ENCODE measurements at regions not wholly inside any gene's neighbourhood (a gene's known extent, or its start where the extent isn't known, plus 50 kb on each side); places are given as distances from the start of the nearest gene placed in this dataset.

DNA sequence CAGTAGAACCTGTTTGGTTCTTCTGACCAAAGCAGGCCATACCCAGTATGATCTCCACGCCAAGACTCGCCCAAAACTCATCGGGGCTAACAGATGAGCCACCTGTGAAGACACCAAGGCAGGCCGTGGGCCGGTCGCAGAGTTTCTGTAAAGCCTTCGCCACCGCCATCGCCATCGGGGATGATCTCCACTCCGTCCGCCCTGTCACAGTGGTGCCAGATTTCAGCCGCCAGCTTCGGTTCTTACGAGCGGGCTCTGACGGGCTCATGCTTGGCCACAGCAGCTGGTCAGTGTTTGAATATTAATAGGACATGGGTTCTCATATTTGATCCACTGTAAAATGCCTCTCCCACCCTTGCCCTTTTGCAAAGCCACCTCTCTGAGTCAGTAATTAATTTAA, 113.2 kb upstream of the TMEM132D start:
- DNase-seq (ENCODE audit: low read depth), result peak; percentile 39

DNA sequence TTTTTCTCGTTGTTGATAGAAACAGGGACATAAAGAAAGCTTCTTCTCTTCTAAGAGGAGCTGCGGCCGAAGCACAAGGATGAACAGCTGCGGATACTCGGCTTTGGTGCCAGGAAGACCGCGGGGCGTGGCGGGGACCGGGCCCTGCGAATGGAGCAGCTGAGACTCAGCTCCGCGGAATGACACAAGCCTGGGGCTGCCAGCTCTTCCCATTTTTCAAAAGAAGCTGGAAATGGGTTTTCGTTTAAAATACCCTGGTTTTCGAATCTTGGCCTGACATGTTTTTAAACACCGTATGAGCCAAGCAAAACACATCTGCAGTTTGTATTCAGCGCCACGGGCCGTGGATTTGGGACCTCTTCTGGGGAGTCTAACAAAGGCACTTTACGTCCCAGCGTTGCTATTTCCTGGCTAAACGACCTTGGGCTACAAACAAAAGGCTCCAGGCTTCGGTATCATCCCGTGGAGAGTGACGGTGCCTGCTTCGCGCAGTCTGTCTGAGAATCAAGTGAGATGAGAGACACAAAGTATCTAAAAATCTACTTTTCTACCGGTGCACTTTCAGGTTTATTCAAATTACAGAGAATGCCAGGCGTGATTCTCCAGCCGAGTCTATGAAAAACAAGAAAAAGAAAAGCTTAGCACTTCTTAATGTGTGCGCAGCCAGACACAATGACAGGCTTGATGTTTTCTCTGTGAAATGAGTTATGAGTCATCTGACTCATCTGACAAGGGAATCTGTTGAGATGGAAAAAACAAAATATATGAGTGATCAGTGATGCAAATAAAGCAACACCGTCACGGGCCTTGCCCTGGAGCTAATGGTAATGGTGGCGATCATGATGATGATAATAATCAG, 114.0 kb upstream of the TMEM132D start:
- DNase-seq (ENCODE audit: low read depth), result peak; percentile 63

DNA sequence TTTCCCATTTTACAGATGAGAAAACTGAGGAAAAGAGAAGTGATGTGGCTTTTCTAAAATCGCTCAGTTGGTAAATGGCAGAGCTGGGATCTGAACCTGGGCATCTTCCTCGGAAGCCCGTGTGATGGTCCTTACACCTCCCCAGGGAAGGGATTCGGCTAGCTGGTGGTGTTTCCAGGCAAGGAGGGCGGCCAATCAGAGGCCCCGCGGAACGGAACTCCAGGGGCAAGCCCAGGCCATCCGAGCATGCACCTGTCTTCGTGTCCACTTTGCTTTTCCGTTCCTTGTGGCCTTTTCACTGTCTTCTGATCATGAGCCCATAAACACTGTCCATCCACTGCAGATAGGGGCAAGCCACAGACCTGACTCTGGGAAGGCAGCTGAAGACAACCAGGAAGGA, 114.8 kb upstream of the TMEM132D start:
- DNase-seq (ENCODE audit: low read depth), result no peak

DNA sequence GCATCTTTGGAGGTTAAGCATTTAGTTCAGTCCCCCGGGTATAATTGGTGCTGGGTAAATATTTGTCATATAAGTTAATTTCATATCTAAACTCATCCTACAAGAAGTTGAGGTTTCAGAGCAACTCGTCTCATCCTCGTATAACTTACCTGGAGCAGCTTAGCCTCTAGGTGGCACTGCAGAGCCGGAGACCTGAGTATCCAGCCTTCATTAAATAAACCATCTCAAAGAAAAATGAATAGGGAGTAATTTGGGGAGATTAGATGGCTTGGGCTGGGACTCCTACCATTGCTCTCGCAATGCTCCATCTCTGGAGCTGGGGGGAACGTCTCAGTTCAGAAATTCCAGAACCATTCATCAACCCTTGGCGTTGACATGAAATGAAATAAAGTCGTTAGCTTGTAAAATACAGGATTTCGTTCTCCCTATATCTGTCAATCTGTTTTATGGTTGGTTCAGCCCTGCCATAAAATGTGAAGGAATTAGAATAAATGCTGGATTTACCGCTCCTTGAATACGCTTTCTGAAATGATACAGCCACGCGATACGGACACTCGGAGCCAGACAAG, 122.9 kb upstream of the TMEM132D start:
- DNase-seq (ENCODE audit: low read depth), result no peak

DNA sequence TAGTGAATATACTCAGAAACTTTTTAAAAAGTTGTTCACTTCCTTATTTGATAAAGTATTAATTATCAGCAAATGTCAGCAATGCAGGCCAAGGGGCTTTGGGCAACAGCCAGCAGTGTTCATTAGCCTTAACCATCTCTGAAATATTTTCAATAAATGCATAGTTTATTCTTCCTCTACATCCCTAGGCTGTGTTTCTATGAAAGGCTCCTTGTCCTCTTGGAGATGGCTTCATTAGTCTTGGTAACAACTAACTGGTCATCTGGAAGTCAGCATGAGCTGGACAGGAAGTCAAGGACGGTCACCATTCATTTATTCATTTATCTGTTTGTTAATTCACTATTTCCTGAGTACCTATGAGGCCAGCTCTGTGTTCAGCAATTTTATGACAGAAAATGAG, 124.0 kb upstream of the TMEM132D start:
- DNase-seq (ENCODE audit: low read depth), result no peak

DNA sequence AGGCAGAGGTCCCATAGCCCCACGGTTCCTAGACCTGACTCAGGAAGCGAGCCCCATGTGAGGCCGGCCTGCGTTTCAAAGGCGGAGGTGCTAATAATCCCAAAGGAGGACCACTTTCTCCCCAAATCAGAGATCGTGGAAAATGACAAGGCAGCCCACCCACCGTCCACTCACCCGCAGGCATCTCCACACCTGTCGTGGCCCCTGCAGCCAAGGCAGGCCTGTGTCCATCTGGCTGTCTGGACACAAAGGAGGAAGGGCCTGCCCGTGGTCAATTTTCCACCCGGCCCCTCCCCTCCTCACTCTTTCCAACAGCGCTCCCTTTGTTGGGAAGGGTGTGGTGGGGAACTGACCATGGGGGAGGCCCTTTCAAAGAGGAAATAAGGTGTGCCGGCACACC, 125.3 kb upstream of the TMEM132D start:
- DNase-seq (ENCODE audit: low read depth), result no peak

DNA sequence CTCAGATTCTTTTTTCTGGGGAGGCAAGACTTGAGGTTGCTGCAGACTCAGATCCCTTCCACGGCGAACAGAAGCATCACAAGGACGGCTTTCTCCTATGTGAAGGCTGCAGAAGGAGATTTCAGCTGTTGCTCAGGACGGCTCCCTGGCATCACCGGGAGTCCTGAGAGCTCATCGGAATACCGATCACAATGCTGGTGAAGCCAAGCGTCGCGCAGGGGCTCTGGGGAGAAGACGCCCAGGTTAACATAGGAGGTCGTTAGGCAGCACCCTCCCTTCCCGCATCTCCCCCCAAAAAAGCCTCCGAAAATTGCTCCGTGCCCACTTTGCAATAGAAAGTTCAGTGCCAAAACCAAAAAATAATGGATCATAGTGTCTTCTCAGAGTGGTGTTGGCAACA, 127.2 kb upstream of the TMEM132D start:
- no peak for DNase-seq (ENCODE audit: low read depth)

DNA sequence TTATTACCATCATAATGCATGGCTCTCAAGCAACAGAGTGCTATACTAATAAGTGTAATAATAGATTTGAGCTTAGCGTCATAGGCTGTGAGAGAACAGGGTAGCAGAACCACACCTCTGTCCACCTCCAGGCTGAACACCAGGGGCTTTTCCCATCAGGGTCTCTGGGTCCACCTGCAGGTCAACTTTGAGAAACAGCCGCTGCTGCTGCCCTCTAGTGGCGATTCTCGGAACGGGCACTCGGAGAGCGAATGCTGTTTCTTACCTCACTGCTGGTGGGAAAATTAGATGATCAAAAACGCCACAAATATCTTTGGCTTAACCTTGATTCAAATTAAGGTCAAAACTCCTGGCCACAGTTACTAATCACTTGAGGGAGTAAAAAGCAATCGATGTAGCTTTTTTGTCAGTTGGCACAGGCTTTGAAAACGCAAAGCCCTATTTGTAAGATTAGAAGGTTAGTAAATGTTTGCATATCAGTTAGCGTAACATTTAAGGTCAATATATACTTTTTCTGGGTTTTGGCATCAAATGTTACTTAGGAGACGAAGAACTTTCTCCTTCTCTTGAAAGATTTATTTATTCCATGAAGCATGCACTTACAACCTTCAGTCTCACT, 127.9 kb upstream of the TMEM132D start:
- peak; percentile 26 for DNase-seq (ENCODE audit: low read depth)

DNA sequence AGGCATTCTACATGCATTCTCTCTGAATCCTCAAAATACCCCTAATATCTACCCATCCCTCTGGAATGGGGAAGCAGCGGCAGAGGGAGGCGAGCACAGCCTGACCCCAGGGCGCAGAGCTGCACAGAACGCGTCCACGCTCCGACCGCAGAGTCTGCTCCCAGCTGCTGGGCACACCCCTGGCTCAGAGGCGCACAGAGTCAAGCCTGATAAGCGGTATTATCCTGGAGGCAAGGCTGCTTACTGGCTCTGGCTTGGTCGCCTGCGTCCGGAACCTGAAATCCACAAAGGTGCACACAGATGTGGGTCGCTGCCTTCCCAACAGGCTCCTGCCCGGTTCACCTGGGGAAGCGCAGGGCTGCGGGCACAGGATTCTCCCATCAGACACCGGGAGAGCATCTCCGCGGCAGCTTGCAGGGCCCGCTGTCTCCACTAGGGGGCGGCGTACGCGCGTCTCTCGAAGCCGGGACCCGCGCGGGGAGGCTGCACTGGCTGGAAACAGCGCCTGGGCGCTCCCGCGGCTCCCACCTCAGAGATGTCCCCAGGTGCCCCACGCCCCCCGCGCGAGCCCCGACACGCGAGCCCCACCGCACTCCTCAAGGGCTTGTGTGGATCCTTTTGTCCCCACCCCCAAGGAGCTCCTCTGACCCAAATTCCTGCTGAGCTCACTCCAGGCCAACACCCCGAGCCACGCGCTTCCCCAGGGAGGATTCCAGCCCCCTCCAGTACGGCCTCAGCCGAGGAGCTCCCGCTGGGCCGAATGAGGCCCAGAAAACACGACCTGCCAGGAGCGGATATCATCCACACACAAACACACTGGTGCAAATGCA, 120.1 kb upstream of the FZD10 start:
- DNase-seq (ENCODE audit: low read depth), result no peak

DNA sequence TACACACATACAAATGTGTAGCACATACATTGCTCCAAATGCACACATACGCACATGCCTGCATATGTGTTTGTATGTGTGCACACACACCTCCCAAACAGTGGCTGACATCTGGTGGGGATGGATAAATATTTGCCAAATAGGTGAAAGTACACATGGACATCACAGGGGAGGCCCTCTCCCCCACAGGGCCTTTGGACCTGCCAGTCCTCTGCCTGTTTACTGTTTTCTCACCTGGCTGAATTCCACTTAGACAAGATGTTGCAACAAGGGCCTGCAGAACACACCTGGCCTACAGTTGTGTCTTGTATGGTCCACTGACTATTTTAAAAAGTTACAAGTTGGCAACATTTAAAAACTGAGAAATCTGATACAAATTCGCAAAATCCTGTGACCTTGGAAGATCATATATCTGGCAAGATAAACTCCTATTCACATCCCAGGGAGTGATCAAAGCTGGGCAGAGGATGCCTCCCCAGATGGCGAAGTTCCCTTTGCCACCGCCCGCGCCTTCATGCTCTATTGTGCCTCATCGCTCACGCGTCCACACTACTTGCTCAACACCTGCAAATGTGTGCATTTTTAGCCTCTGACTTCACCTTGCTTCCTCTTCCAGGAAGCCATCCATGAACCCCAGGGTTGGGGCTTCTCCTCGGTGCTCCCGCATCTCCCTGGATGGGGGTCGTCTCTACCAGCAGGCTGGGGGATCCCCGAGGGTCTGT, 118.4 kb upstream of the FZD10 start:
- no peak for DNase-seq (ENCODE audit: low read depth)

DNA sequence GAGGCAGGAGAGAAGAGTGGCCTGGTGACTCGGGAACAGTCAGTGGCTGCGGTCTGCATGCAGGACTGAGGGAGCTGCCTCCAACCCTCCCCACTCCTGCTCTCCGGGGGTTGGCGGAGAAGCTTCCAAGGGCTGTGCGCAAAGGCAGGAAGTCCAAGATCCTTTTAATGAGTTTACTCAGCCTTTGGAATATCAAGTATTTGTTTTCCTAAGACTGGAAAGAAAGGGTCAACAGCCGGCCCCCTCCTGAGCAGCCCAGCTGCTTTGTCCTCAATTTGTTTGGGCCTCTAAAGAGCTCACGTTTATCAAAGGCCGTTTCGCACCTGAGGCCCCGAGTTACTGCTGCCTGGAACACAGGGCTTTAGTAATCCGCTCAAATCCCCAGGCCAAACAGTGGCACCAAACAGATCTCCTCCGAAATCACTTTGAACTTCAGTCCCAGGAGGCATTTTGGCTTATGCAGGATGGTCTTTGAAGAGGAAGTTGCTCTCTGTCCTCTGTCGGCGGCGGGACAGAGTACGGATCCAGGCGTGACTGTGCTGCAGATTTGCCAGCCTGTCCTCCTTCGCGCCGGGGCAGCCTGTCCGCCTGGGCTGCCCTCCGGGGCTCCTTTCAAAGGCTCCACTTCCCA, 117.2 kb upstream of the FZD10 start:
- no peak for DNase-seq (ENCODE audit: low read depth)

DNA sequence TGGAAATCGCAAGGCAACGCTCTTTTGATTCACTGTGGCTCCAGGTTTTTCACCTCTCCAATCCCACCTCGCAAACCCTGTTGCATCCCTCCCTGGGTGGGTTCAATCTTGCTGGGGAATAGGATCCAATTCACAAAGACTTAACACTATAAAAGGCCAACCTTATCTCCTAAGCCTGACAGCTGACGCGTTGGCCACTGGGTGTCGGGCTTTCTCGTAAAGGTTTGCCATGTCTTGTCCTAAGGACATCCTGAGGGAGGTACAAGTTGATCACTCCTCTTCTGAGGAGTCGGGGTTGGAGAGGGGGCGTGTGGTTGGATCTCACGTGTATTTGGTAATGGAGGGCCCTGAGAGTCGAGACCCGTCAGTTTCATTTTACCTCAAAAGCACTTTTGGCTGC, 112.6 kb upstream of the FZD10 start:
- DNase-seq (ENCODE audit: low read depth), result no peak

DNA sequence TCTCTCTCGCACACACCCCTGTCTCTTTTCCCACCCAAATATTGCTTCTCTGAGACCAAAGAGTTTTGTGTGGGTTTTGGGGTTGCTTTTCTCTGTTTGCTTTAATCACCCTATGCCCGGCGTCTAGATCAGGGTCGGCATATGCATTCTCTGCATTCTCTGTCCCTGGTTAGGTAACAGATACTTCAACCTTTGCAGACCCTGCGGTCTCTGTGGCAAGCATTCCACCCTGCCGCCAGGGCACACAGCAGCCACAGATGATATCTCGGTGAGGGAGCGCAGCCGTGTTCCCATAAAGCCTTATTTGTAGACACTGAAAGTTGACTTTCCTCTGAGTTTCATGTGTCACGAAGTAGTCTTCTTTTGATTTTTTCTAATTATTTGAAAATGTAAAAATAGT, 110.4 kb upstream of the FZD10 start:
- DNase-seq (ENCODE audit: low read depth), result no peak

DNA sequence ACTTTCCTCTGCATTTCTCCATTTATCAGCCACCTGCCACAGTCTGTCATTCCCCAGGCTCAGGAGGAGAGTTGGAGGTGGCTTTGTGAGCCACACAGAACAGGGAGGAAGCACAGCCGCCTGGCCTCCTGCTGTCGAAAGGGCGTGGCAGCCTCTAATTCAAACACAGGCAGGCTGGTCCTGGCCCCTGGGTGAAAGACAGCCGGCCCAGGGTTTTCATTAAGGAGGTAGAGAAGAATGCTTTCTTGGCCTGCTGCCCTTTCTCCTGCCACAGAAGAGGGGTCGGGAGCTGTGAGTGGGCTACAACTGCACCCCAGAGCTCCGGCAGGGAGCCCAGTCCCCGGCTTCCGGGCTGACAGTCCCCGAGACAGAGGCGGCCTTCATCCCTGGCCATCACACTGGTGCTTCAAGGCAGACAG, 108.6 kb upstream of the FZD10 start:
- no peak for DNase-seq (ENCODE audit: low read depth)

DNA sequence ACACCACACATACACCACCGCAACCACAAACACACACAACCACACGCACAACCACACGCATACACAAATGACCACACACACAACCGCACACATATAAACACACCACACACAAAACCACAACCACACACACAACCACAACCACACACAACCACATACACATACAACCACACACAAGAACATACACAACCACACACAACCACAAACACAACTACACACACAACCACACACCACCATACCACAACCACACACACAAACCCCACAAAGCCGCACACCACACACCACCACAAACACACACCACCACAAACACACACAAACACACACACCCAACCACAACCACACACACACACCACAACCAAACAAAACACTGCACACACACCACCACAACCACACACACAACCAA, 107.5 kb upstream of the FZD10 start:
- no peak for DNase-seq (ENCODE audit: low read depth)

DNA sequence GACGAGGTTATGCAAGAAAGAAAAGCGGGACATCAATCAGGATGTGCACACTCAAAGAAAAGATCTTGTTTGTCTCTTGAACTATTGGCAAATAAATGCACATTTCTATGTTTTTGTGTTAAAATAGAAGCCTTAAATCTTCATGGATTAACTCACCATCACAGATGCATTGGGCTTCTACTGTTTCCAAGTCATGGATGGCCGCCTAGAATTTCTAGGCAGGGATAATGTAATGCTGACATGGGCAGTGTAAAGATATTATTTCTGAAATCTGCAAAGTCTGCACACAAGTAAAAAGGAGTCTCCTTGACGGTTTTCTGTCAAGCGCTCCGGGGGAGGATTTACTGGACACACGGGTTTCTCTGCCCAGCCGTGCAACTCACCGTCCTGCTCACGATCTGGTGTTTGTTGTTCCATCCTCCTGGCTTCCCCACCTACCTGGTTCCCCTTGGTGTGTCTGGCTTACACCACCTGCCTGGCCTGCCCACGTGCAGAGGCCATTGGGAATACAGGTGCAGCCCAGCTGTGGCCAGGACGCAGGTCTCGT, 103.3 kb upstream of the FZD10 start:
- no peak for DNase-seq (ENCODE audit: low read depth)

DNA sequence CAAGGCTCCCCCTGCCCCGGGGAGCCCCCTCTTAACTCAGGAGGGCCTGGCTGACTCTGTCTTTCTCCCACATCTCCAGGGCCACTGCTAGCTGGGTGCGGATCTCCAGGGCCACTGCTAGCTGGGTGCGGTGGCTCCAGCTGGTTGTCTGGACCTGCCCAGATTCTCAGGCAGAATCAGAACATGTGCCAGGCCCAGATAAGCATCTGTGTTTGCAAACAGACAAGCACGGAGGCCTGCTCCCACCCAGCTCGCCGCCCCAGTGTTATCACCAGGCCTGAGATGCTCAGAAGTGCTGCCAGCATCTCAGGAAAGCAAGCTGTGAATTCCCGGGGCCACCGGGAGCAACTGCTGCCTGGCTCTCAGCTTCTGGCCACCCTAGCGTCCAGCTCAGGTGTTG, 98.4 kb upstream of the FZD10 start:
- DNase-seq (ENCODE audit: low read depth), result no peak

DNA sequence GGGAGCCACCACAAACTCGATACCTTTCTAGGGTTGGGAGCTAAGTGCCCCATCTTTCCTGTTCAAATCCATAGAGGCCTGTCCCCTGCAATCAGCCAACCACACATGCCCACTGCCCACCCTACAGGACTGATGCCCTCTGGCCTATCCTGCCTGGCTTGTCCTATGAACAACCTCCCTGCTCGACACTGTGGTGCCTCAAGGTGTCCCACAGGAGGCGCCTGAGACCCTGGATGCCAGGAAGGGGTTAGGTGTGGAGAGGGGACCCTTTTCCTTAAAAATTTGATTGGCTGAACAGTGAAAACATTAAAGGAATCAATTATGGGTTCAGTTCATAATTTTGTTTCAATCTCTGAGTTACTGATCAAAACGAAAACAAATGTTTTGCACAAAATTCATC, 97.3 kb upstream of the FZD10 start:
- DNase-seq (ENCODE audit: low read depth), result no peak

DNA sequence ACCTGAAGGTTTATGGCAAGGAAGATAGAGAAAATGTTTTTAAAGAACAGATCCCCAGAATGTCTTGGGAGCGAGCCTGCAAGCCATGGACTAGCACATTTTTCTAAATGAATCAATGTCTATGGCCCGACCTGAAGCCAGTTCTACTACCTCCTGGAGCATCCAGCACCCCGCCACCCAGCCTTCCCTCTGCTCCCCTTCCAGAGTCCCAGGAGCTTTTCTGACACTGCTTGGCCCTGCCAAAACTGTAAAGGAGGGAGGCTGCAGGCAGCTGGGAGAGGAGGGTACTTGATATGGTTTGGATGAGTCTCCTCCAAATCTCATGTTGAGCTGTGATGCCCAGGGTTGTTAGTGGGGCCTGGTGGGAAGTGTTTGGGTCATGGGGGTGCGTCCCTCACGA, 95.5 kb upstream of the FZD10 start:
- no peak for DNase-seq (ENCODE audit: low read depth)

DNA sequence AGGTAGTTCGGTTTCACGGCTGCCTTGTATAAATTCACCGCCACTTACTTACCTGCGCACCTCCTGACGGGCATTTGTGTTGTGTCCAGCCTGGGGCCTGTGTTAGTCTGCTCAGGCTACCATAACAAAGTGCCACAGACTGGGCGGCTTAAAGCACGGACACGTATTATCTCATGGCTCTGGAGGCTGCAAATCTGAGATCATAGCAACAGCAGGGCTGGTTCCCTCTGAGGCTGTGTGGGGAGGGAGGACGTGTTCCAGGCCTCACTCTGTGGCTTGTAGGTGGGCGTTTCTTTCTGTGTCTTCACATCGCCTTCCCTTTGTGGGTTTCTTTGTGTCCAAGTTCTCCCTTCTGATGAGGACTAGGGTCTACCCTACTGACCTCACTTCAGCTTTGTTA, 93.5 kb upstream of the FZD10 start:
- no peak for DNase-seq (ENCODE audit: low read depth)

All from myocyte (in vitro differentiated cells).